ENCODE measurements at regions not wholly inside any gene's neighbourhood (a gene's known extent, or its start where the extent isn't known, plus 50 kb on each side); places are given as distances from the start of the nearest gene placed in this dataset.
A peak's percentile ranks its signal among the peaks of the same experiment; 100 is the strongest.

- Histone ChIP-seq H3K9me3 (replicated peaks in 1 of 11) (no peaks in the 10 kb centered on the region), H3K27ac (no peak overlapping the region), H3K4me1 (peaks cover 0 to 11% (median 0%) of the 10 kb centered on the region in 10 experiments; a peak in 6 of 20 replicates), H3K4me3 (no peak overlapping the region), H4K20me1 (no peaks in the 10 kb centered on the region), H3K27me3 (no peaks in the 10 kb centered on the region), H3K9ac (no peak overlapping the region), H3K4me2 (no peak overlapping the region), H3K36me3 (no peaks in the 10 kb centered on the region)
- no peak for TF ChIP-seq Cebpa-rat (IDR thresholded peaks at IDR 0.05)
Measured at GRCh38 chr11:122271745-122272144, 155.7 kb upstream of the BLID start.

GRCh38 chr11:122271137-122271536 lies 155.1 kb upstream of the BLID start:
- Histone ChIP-seq H3K4me3 (no peak overlapping the region), H3K9me3 (replicated peaks in 1 of 11) (no peaks in the 10 kb centered on the region), H4K20me1 (no peaks in the 10 kb centered on the region), H3K27ac (no peak overlapping the region), H3K36me3 (no peaks in the 10 kb centered on the region), H3K4me1 (peaks cover 0 to 11% (median 0%) of the 10 kb centered on the region in 10 experiments; a peak in 6 of 20 replicates), H3K4me2 (no peak overlapping the region), H3K9ac (no peak overlapping the region), H3K27me3 (no peaks in the 10 kb centered on the region)
- TF ChIP-seq Cebpa-rat (IDR thresholded peaks at IDR 0.05), result no peak

- Histone ChIP-seq H3K4me3 (no peak overlapping the region), H3K4me1 (peaks cover 0 to 11% (median 0%) of the 10 kb centered on the region in 10 experiments; a peak in 6 of 20 replicates), H3K36me3 (no peaks in the 10 kb centered on the region), H3K9ac (no peak overlapping the region), H4K20me1 (no peaks in the 10 kb centered on the region), H3K9me3 (replicated peaks in 1 of 11) (no peaks in the 10 kb centered on the region), H3K4me2 (no peak overlapping the region), H3K27ac (no peak overlapping the region), H3K27me3 (no peaks in the 10 kb centered on the region)
- TF ChIP-seq Cebpa-rat (IDR thresholded peaks at IDR 0.05), result no peak
Measured at GRCh38 chr11:122270535-122270934, 154.5 kb upstream of the BLID start.

- Histone ChIP-seq H4K20me1 (no peaks in the 10 kb centered on the region), H3K36me3 (no peaks in the 10 kb centered on the region), H3K4me1 (peaks cover 0 to 11% (median 0%) of the 10 kb centered on the region in 10 experiments; a peak in 6 of 20 replicates), H3K9ac (no peak overlapping the region), H3K4me2 (no peak overlapping the region), H3K27me3 (no peaks in the 10 kb centered on the region), H3K9me3 (replicated peaks in 1 of 11) (no peaks in the 10 kb centered on the region), H3K4me3 (no peak overlapping the region), H3K27ac (no peak overlapping the region)
- TF ChIP-seq Cebpa-rat (IDR thresholded peaks at IDR 0.05), result no peak
Measured at GRCh38 chr11:122269824-122270223, 153.8 kb upstream of the BLID start.

GRCh38 chr11:122268601-122269130 lies 152.7 kb upstream of the BLID start:
- no peaks in the 10 kb centered on the region for H3K36me3 ChIP-seq
- H3K4me3 ChIP-seq, result no peak overlapping the region
- H3K4me2 ChIP-seq, result no peak overlapping the region
- H4K20me1 ChIP-seq, result no peaks in the 10 kb centered on the region
- peaks cover 0 to 11% (median 0%) of the 10 kb centered on the region in 10 experiments; a peak in 6 of 20 replicates for H3K4me1 ChIP-seq
- no peak overlapping the region for H3K27ac ChIP-seq
- no peaks in the 10 kb centered on the region for H3K27me3 ChIP-seq
- TF ChIP-seq Cebpa-rat (IDR thresholded peaks at IDR 0.05), result no peak
- no peak overlapping the region for H3K9ac ChIP-seq
- peaks cover 0 to 6% (median 5%) of the 10 kb centered on the region in 11 experiments; a peak in 10 of 22 replicates for H3K9me3 ChIP-seq (replicated peaks in 1 of 11)

GRCh38 chr11:122267602-122268001 lies 151.6 kb upstream of the BLID start:
- H3K9ac ChIP-seq, result no peak overlapping the region
- H3K27me3 ChIP-seq, result no peaks in the 10 kb centered on the region
- no peak for TF ChIP-seq Cebpa-rat (IDR thresholded peaks at IDR 0.05)
- H3K4me2 ChIP-seq, result peak overlapping the region in 3 of 11 experiments; percentile 8 to 39 (median 30); a peak in 4 of 22 replicates
- H3K36me3 ChIP-seq, result no peaks in the 10 kb centered on the region
- H3K27ac ChIP-seq, result no peak overlapping the region
- no peaks in the 10 kb centered on the region for H4K20me1 ChIP-seq
- H3K4me3 ChIP-seq, result no peak overlapping the region
- H3K4me1 ChIP-seq, result peaks cover 0 to 11% (median 0%) of the 10 kb centered on the region in 10 experiments; a peak in 6 of 20 replicates
- H3K9me3 ChIP-seq (replicated peaks in 1 of 11), result peaks cover 0 to 10% (median 8%) of the 10 kb centered on the region in 11 experiments; a peak in 10 of 22 replicates

- H3K4me2 ChIP-seq, result no peak overlapping the region
- no peaks in the 10 kb centered on the region for H4K20me1 ChIP-seq
- no peak overlapping the region for H3K9ac ChIP-seq
- no peak overlapping the region for H3K4me3 ChIP-seq
- H3K27ac ChIP-seq, result no peak overlapping the region
- H3K36me3 ChIP-seq, result no peaks in the 10 kb centered on the region
- TF ChIP-seq Cebpa-rat (IDR thresholded peaks at IDR 0.05), result no peak
- no peaks in the 10 kb centered on the region for H3K27me3 ChIP-seq
- peaks cover 0 to 11% (median 0%) of the 10 kb centered on the region in 10 experiments; a peak in 6 of 20 replicates for H3K4me1 ChIP-seq
- H3K9me3 ChIP-seq (replicated peaks in 1 of 11), result peaks cover 0 to 10% (median 8%) of the 10 kb centered on the region in 11 experiments; a peak in 10 of 22 replicates
Measured at GRCh38 chr11:122265981-122266380, 150.0 kb upstream of the BLID start.

- no peak for TF ChIP-seq Cebpa-rat (IDR thresholded peaks at IDR 0.05)
- no peaks in the 10 kb centered on the region for H4K20me1 ChIP-seq
- H3K27ac ChIP-seq, result no peak overlapping the region
Measured at GRCh38 chr11:122264121-122264520, 148.1 kb upstream of the BLID start.

GRCh38 chr11:122261546-122261945 lies 145.5 kb upstream of the BLID start:
- TF ChIP-seq Cebpa-rat (IDR thresholded peaks at IDR 0.05), result no peak

More at GRCh38 chr11:122264121-122264520, 148.1 kb upstream of the BLID start:
- Histone ChIP-seq H3K36me3 (no peaks in the 10 kb centered on the region), H3K9me3 (replicated peaks in 1 of 11) (peaks cover 0 to 10% (median 8%) of the 10 kb centered on the region in 11 experiments; a peak in 10 of 22 replicates), H3K9ac (no peak overlapping the region), H3K4me1 (peaks cover 0 to 11% (median 0%) of the 10 kb centered on the region in 10 experiments; a peak in 6 of 20 replicates), H3K27me3 (no peaks in the 10 kb centered on the region), H3K4me3 (no peak overlapping the region), H3K4me2 (no peak overlapping the region)

More at GRCh38 chr11:122261546-122261945, 145.5 kb upstream of the BLID start:
- H3K4me1 ChIP-seq, result peaks cover 0 to 7% (median 0%) of the 10 kb centered on the region in 10 experiments; a peak in 5 of 20 replicates
- peaks cover 0 to 10% (median 8%) of the 10 kb centered on the region in 11 experiments; a peak in 10 of 22 replicates for H3K9me3 ChIP-seq (replicated peaks in 1 of 11)
- no peak overlapping the region for H3K4me2 ChIP-seq
- no peaks in the 10 kb centered on the region for H4K20me1 ChIP-seq
- H3K27me3 ChIP-seq, result no peaks in the 10 kb centered on the region
- H3K9ac ChIP-seq, result no peak overlapping the region
- no peak overlapping the region for H3K27ac ChIP-seq
- H3K36me3 ChIP-seq, result no peaks in the 10 kb centered on the region
- no peak overlapping the region for H3K4me3 ChIP-seq
